ENCODE measurements at regions not wholly inside any gene's neighbourhood (a gene's known extent, or its start where the extent isn't known, plus 50 kb on each side); places are given as distances from the start of the nearest gene placed in this dataset.
"Not testable (repeated sequence)": the region's sequence is repeated elsewhere in the genome, so short reads cannot be mapped to it uniquely, and the experiment has no call there.

GRCh38 chr5:3446410-3446809 is 149.2 kb upstream of the IRX1 start:
- no peak overlapping the region for H3K4me3 ChIP-seq (ENCODE audit: low read depth, low read length)
- DNase-seq (ENCODE audit: low read depth, low spot score) = no peak
- ChIA-PET CTCF (no interaction called here), POLR2A (no interaction called here)
- TF ChIP-seq, protein P1, sequence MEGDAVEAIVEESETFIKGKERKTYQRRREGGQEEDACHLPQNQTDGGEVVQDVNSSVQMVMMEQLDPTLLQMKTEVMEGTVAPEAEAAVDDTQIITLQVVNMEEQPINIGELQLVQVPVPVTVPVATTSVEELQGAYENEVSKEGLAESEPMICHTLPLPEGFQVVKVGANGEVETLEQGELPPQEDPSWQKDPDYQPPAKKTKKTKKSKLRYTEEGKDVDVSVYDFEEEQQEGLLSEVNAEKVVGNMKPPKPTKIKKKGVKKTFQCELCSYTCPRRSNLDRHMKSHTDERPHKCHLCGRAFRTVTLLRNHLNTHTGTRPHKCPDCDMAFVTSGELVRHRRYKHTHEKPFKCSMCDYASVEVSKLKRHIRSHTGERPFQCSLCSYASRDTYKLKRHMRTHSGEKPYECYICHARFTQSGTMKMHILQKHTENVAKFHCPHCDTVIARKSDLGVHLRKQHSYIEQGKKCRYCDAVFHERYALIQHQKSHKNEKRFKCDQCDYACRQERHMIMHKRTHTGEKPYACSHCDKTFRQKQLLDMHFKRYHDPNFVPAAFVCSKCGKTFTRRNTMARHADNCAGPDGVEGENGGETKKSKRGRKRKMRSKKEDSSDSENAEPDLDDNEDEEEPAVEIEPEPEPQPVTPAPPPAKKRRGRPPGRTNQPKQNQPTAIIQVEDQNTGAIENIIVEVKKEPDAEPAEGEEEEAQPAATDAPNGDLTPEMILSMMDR (IDR thresholded peaks at IDR 0.05; ENCODE audit: insufficient read depth, low read length, missing control alignments) = no peak

GRCh38 chr5:3445517-3445916 is 150.1 kb upstream of the IRX1 start:
- H3K4me3 ChIP-seq (ENCODE audit: low read depth, low read length); DNase-seq (ENCODE audit: low read depth, low spot score); CTCF ChIA-PET; POLR2A ChIA-PET: not testable (repeated sequence)

GRCh38 chr5:3432135-3432534 is 163.5 kb upstream of the IRX1 start:
- H3K4me3 ChIP-seq (ENCODE audit: low read depth, low read length) = no peak overlapping the region
- CTCF ChIA-PET = no interaction called here
- TF ChIP-seq, protein P1 (IDR thresholded peaks at IDR 0.05; ENCODE audit: insufficient read depth, low read length, missing control alignments) = no peak
- DNase-seq (ENCODE audit: low read depth, low spot score) = no peak
- POLR2A ChIA-PET = no interaction called here

DNA sequence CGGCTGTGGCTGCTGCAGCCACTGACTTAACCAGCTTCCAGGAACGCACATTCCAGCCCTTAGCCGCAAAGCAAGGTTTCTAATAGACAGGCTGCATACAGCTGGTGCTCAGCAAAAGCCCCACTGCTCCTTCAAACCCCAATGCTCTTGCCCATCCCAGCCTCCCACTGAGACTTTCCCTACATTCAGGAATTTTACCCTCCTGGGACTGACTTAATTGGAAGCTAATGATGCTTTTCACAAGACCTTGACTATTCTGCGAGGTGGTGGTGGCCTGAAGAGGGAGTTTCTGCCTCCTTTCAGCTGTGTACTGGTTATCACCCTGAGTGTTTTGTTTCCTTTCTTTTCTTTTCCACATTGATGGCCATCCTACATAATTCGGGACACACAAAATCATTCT is 164.9 kb upstream of the IRX1 start:
- no peak for DNase-seq (ENCODE audit: low read depth, low spot score)
- TF ChIP-seq, protein P1 (IDR thresholded peaks at IDR 0.05; ENCODE audit: insufficient read depth, low read length, missing control alignments) = no peak
- H3K4me3 ChIP-seq (ENCODE audit: low read depth, low read length) = no peak overlapping the region
- ChIA-PET POLR2A (no interaction called here), CTCF (no interaction called here)

DNA sequence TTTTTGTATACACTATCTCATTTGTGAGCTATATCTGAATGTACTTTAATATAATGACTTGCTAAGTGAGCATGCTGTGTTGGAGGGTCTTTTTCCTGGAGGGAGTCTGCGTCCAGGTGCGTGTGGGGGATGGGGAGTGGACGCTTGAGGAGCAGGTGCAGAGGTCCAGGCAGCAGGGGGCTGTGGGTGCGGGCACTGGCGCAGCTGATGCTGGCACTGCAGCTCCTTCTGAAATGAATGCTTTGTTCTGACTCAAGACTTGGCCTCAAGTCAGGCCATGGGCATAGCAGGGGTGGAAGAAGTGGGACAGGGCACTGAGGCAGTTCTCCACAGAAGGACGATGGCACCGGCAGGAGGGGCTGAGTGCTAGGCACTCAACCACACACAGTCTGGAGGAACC is 165.7 kb upstream of the IRX1 start:
- POLR2A ChIA-PET = no interaction called here
- DNase-seq (ENCODE audit: low read depth, low spot score) = no peak
- H3K4me3 ChIP-seq (ENCODE audit: low read depth, low read length) = no peak overlapping the region
- TF ChIP-seq, protein P1 (IDR thresholded peaks at IDR 0.05; ENCODE audit: insufficient read depth, low read length, missing control alignments) = no peak
- CTCF ChIA-PET = no interaction called here

GRCh38 chr5:3428334-3428733 is 167.3 kb upstream of the IRX1 start:
- DNase-seq (ENCODE audit: low read depth, low spot score) = no peak
- ChIA-PET CTCF (no interaction called here), POLR2A (no interaction called here)
- no peak overlapping the region for H3K4me3 ChIP-seq (ENCODE audit: low read depth, low read length)
- TF ChIP-seq, protein P1 (IDR thresholded peaks at IDR 0.05; ENCODE audit: insufficient read depth, low read length, missing control alignments) = no peak

DNA sequence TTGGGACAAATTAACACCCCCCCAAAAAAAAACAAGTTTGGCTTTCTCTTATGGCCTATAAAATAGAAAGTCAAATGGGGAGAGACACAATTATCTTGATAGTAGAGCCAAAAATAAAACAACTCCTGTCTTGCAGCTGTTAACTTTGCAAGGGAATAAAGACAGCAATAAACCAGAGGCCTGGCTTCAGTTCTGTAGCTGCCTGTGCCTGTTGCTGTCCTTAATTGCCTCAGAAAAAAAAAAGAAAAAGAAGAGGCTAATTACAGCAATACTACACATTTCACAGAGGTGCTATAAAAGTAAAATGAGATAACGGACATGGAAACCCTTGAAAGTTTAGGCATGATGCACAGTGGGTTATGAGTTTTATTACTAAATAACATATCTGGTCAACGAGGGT is 170.7 kb upstream of the IRX1 start:
- H3K4me3 ChIP-seq (ENCODE audit: low read depth, low read length) = no peak overlapping the region
- ChIA-PET CTCF (no interaction called here), POLR2A (no interaction called here)
- DNase-seq (ENCODE audit: low read depth, low spot score) = no peak
- TF ChIP-seq, protein P1 (IDR thresholded peaks at IDR 0.05; ENCODE audit: insufficient read depth, low read length, missing control alignments) = no peak
